Vagina (tissue), 2 donors: ENCODE measurements at regions not wholly inside any gene's neighbourhood (a gene's known extent, or its start where the extent isn't known, plus 50 kb on each side); places are given as distances from the start of the nearest gene placed in this dataset.

Source experiments
- DNase-seq, 2 donors: peaks; one replicate each; pipeline ENCODE4 v3.0.0-alpha.2; 2017; ENCODE audit errors: extremely low spot score in 2 of 2
- H3K27ac ChIP-seq: fragments of 200-600 bp; sonication (generic); one replicate; pipeline ENCODE4 v1.5.1; 2019
- H3K27me3 ChIP-seq: fragments of 200-600 bp; sonication (generic); one replicate; pipeline ENCODE4 v1.5.1; 2019
- H3K36me3 ChIP-seq, 2 donors: fragments of 200-600 bp; sonication (generic); one replicate each; pipeline ENCODE4 v1.5.1; 2017 to 2019
- H3K4me1 ChIP-seq: fragments of 200-600 bp; sonication (generic); one replicate; pipeline ENCODE4 v1.5.1; 2019
- H3K4me3 ChIP-seq, 2 donors: fragments of 200-600 bp; sonication (generic); 1 replicate in 1 of 2; 2 replicates in 1 of 2; pipeline ENCODE4 v1.5.1; 2016 to 2019
- H3K9me3 ChIP-seq: fragments of 200-600 bp; sonication (generic); one replicate; pipeline ENCODE4 v1.5.1; 2019
- CTCF ChIP-seq, 3 experiments: fragments of 450-650 bp in 2 of 3; fragments of 200-600 bp in 1 of 3; sonication (generic) in 1 of 3; IDR thresholded peaks; one replicate each; pipeline ENCODE4 v1.5.1; 2017 to 2019; ENCODE audit warnings: antibody characterized with exemption in 3 of 3, mild to moderate bottlenecking in 2 of 3, moderate library complexity in 2 of 3
- POLR2A ChIP-seq, 2 donors: fragments of 450-650 bp; IDR thresholded peaks; one replicate each; pipeline ENCODE4 v1.6.1; 2017; ENCODE audit warnings: antibody characterized with exemption in 2 of 2, mild to moderate bottlenecking in 2 of 2, moderate library complexity in 2 of 2
- POLR2AphosphoS5 ChIP-seq, 2 donors: sonication (generic); formaldehyde crosslinking; IDR thresholded peaks; one replicate each; pipeline ENCODE4 v1.9.0; 2017; ENCODE audit warnings: antibody characterized with exemption in 2 of 2, mild to moderate bottlenecking in 2 of 2, low read depth in 1 of 2; ENCODE audit not compliant: insufficient read depth in 1 of 2
- intact Hi-C: fragments of 100-400 bp; cut with DNase I; formaldehyde crosslinking; loops from one replicate; pipeline ENCODE4 v1.15.1; 2023

- no peak for TF ChIP-seq CTCF (IDR thresholded peaks at IDR 0.05)
- no peak for TF ChIP-seq POLR2A (IDR thresholded peaks at IDR 0.05)
- TF ChIP-seq POLR2AphosphoS5 (IDR thresholded peaks at IDR 0.05; ENCODE audit: insufficient read depth in 1 of 2, low read depth in 1 of 2): no peak
- H3K27me3 ChIP-seq: no peaks in the 10 kb centered on the region
- H3K36me3 ChIP-seq: no peaks in the 10 kb centered on the region
- H3K9me3 ChIP-seq: no peaks in the 10 kb centered on the region
- intact Hi-C loops: no loop called here
- peak in 1 of 2 donors; percentile 76 for DNase-seq
- no peak overlapping the region for H3K4me3 ChIP-seq
- no peaks in the 10 kb centered on the region for H3K4me1 ChIP-seq
- no peak overlapping the region for H3K27ac ChIP-seq
Measured at GRCh38 chr5:2519153-2519552, 232.3 kb downstream of the IRX2 start.

- Histone ChIP-seq H3K27me3 (no peaks in the 10 kb centered on the region), H3K4me3 (no peak overlapping the region), H3K27ac (no peak overlapping the region), H3K4me1 (no peaks in the 10 kb centered on the region), H3K36me3 (no peaks in the 10 kb centered on the region), H3K9me3 (no peaks in the 10 kb centered on the region)
- TF ChIP-seq POLR2A (IDR thresholded peaks at IDR 0.05) (no peak), POLR2AphosphoS5 (IDR thresholded peaks at IDR 0.05; ENCODE audit: insufficient read depth in 1 of 2, low read depth in 1 of 2) (no peak), CTCF (IDR thresholded peaks at IDR 0.05) (no peak)
- intact Hi-C loops: no loop called here
- DNase-seq: no peak
Measured at GRCh38 chr5:2517451-2517850, 234.0 kb downstream of the IRX2 start.

GRCh38 chr5:2515180-2515764 lies 236.2 kb downstream of the IRX2 start:
- H3K9me3 ChIP-seq: no peaks in the 10 kb centered on the region
- DNase-seq: peak; percentile 52 to 58
- no peaks in the 10 kb centered on the region for H3K36me3 ChIP-seq
- H3K4me3 ChIP-seq: no peak overlapping the region
- H3K27ac ChIP-seq: no peak overlapping the region
- intact Hi-C loops: no loop called here
- no peaks in the 10 kb centered on the region for H3K4me1 ChIP-seq
- TF ChIP-seq POLR2AphosphoS5 (IDR thresholded peaks at IDR 0.05; ENCODE audit: insufficient read depth in 1 of 2, low read depth in 1 of 2) (no peak), POLR2A (IDR thresholded peaks at IDR 0.05) (no peak), CTCF (IDR thresholded peaks at IDR 0.05) (no peak)
- H3K27me3 ChIP-seq: no peaks in the 10 kb centered on the region

- Histone ChIP-seq H3K36me3 (no peaks in the 10 kb centered on the region), H3K4me3 (no peak overlapping the region), H3K4me1 (no peaks in the 10 kb centered on the region), H3K27ac (no peak overlapping the region), H3K9me3 (no peaks in the 10 kb centered on the region), H3K27me3 (no peaks in the 10 kb centered on the region)
- intact Hi-C loops: no loop called here
- TF ChIP-seq POLR2A (IDR thresholded peaks at IDR 0.05): no peak
- DNase-seq: peak in 1 of 2 donors; percentile 42
Measured at GRCh38 chr5:2514484-2514883, 237.0 kb downstream of the IRX2 start.

GRCh38 chr5:2511706-2512105 lies 239.8 kb downstream of the IRX2 start:
- DNase-seq: no peak
- intact Hi-C loops: no loop called here
- TF ChIP-seq POLR2AphosphoS5 (IDR thresholded peaks at IDR 0.05; ENCODE audit: insufficient read depth in 1 of 2, low read depth in 1 of 2) (no peak), POLR2A (IDR thresholded peaks at IDR 0.05) (no peak)

GRCh38 chr5:2511126-2511525 lies 240.4 kb downstream of the IRX2 start:
- DNase-seq: peak in 1 of 2 donors; percentile 16
- Histone ChIP-seq H3K36me3 (no peaks in the 10 kb centered on the region), H3K27ac (no peak overlapping the region), H3K9me3 (no peaks in the 10 kb centered on the region), H3K4me1 (no peaks in the 10 kb centered on the region), H3K4me3 (no peak overlapping the region), H3K27me3 (no peaks in the 10 kb centered on the region)
- intact Hi-C loops: no loop called here
- TF ChIP-seq POLR2AphosphoS5 (IDR thresholded peaks at IDR 0.05; ENCODE audit: insufficient read depth in 1 of 2, low read depth in 1 of 2) (no peak), CTCF (IDR thresholded peaks at IDR 0.05) (no peak), POLR2A (IDR thresholded peaks at IDR 0.05) (no peak)

More at GRCh38 chr5:2511706-2512105, 239.8 kb downstream of the IRX2 start:
- Histone ChIP-seq H3K27ac (no peak overlapping the region), H3K4me3 (no peak overlapping the region), H3K27me3 (no peaks in the 10 kb centered on the region), H3K9me3 (no peaks in the 10 kb centered on the region), H3K4me1 (no peaks in the 10 kb centered on the region), H3K36me3 (no peaks in the 10 kb centered on the region)
